RWPE2 (cell line): ENCODE measurements at regions not wholly inside any gene's neighbourhood (a gene's known extent, or its start where the extent isn't known, plus 50 kb on each side); places are given as distances from the start of the nearest gene placed in this dataset.

Experiments
- ATAC-seq: fragments of 200-7000 bp; cut with Tn5 transposase; 3 replicates; pipeline ENCODE4 v1.9.1; 2021; ENCODE audit warnings: low read depth
- DNase-seq: peaks from one replicate; pipeline ENCODE4 v3.0.0-alpha.2; 2020; ENCODE audit warnings: low spot score
- H3K27ac ChIP-seq: fragments of 450-650 bp; 2 replicates; pipeline ENCODE4 v1.5.1; 2017; ENCODE audit warnings: mild to moderate bottlenecking; ENCODE audit not compliant: poor library complexity, severe bottlenecking
- H3K27me3 ChIP-seq: fragments of 250-450 bp; sonication (Bioruptor Pico); 2 replicates; pipeline ENCODE4 v1.5.1; 2021; ENCODE audit warnings: mild to moderate bottlenecking, moderate library complexity; ENCODE audit not compliant: insufficient read depth, poor library complexity, severe bottlenecking
- H3K36me3 ChIP-seq: fragments of 250-450 bp; sonication (Bioruptor Pico); 2 replicates; pipeline ENCODE4 v1.5.1; 2020; ENCODE audit warnings: low read depth, mild to moderate bottlenecking, moderate library complexity
- H3K4me1 ChIP-seq: fragments of 250-450 bp; sonication (Bioruptor Pico); 2 replicates; pipeline ENCODE4 v1.5.1; 2021; ENCODE audit warnings: mild to moderate bottlenecking, moderate library complexity; ENCODE audit not compliant: insufficient read depth, poor library complexity, severe bottlenecking
- H3K4me3 ChIP-seq: fragments of 250-450 bp; sonication (Bioruptor Pico); 2 replicates; pipeline ENCODE4 v1.5.1; 2021; ENCODE audit warnings: mild to moderate bottlenecking, moderate library complexity; ENCODE audit not compliant: severe bottlenecking
- H3K9me3 ChIP-seq: fragments of 250-450 bp; sonication (Bioruptor Pico); 2 replicates; pipeline ENCODE4 v1.5.1; 2021; ENCODE audit warnings: mild to moderate bottlenecking, moderate library complexity; ENCODE audit not compliant: severe bottlenecking
- CTCF ChIP-seq: fragments of 450-650 bp; IDR thresholded peaks from one replicate; pipeline ENCODE4 v1.5.1; 2017; ENCODE audit warnings: mild to moderate bottlenecking, moderate library complexity; ENCODE audit not compliant: poor library complexity, severe bottlenecking

- H3K4me3 ChIP-seq: no peak overlapping the region
- H3K36me3 ChIP-seq: no peaks in the 10 kb centered on the region
- DNase-seq (no peak), ATAC-seq (no peak)
- no peak for TF ChIP-seq CTCF
- H3K27me3 ChIP-seq: no peaks in the 10 kb centered on the region
- H3K27ac ChIP-seq: no peak overlapping the region
- H3K9me3 ChIP-seq: no peaks in the 10 kb centered on the region
- peaks cover 3% of the 10 kb centered on the region for H3K4me1 ChIP-seq
These were observed 203.4 kb upstream of the AGR3 start for GRCh38 chr7:17085186-17085585.

GRCh38 chr7:17086403-17086802 lies 204.6 kb upstream of the AGR3 start:
- ATAC-seq (no peak), DNase-seq (no peak)
- no peak for TF ChIP-seq CTCF
- no peak overlapping the region for H3K27ac ChIP-seq
- H3K4me3 ChIP-seq: no peak overlapping the region
- H3K9me3 ChIP-seq: no peaks in the 10 kb centered on the region
- H3K4me1 ChIP-seq: peaks cover 15% of the 10 kb centered on the region
- no peaks in the 10 kb centered on the region for H3K27me3 ChIP-seq
- no peaks in the 10 kb centered on the region for H3K36me3 ChIP-seq

- H3K4me1 ChIP-seq: peaks cover 34% of the 10 kb centered on the region
- no peak for TF ChIP-seq CTCF
- DNase-seq: no peak
- H3K9me3 ChIP-seq: no peaks in the 10 kb centered on the region
- no peaks in the 10 kb centered on the region for H3K27me3 ChIP-seq
- peak; percentile 69 for ATAC-seq
- H3K4me3 ChIP-seq: no peak overlapping the region
- peak overlapping the region; percentile 59 for H3K27ac ChIP-seq
- H3K36me3 ChIP-seq: no peaks in the 10 kb centered on the region
These were observed 207.7 kb upstream of the AHR start for GRCh38 chr7:17090751-17091150.

- ATAC-seq: no peak
- peak overlapping the region; percentile 79 for H3K27ac ChIP-seq
- H3K4me1 ChIP-seq: peaks cover 44% of the 10 kb centered on the region
- DNase-seq: no peak
- no peak overlapping the region for H3K4me3 ChIP-seq
- H3K27me3 ChIP-seq: no peaks in the 10 kb centered on the region
- no peaks in the 10 kb centered on the region for H3K9me3 ChIP-seq
- no peaks in the 10 kb centered on the region for H3K36me3 ChIP-seq
- TF ChIP-seq CTCF: no peak
These were observed 205.0 kb upstream of the AHR start for GRCh38 chr7:17093461-17093860.

GRCh38 chr7:17094963-17095574 lies 203.4 kb upstream of the AHR start:
- Histone ChIP-seq H3K4me3 (no peak overlapping the region), H3K36me3 (no peaks in the 10 kb centered on the region), H3K9me3 (no peaks in the 10 kb centered on the region), H3K4me1 (peaks cover 54% of the 10 kb centered on the region), H3K27ac (peak overlapping the region; percentile 79), H3K27me3 (no peaks in the 10 kb centered on the region)
- no peak for TF ChIP-seq CTCF
- ATAC-seq: peak; percentile 85
- peak; percentile 95 for DNase-seq
